GM23338 (cell line): ENCODE measurements at regions not wholly inside any gene's neighbourhood (a gene's known extent, or its start where the extent isn't known, plus 50 kb on each side); places are given as distances from the start of the nearest gene placed in this dataset.

ENCODE experiments used
- ATAC-seq: fragments of 200-7000 bp; cut with Tn5 transposase; 3 replicates; pipeline ENCODE4 v1.9.1; 2020
- DNase-seq: peaks from one replicate; pipeline ENCODE4 v3.0.0-alpha.2; 2015; ENCODE audit warnings: low spot score
- H2AFZ ChIP-seq: fragments of 200-600 bp; sonication (generic); 2 replicates; pipeline ENCODE4 v1.8.0; 2016; ENCODE audit warnings: antibody characterized with exemption, mild to moderate bottlenecking, moderate library complexity
- H3F3A ChIP-seq: fragments of 200-600 bp; sonication (generic); replicated peaks from 2 replicates; pipeline ENCODE4 v1.8.0; 2017; ENCODE audit warnings: antibody characterized with exemption, mixed run types, low read depth
- H3K27ac ChIP-seq: fragments of 200-600 bp; sonication (generic); 2 replicates; pipeline ENCODE4 v1.6.1; 2016; ENCODE audit warnings: low read depth
- H3K27me3 ChIP-seq: fragments of 200-600 bp; sonication (generic); 2 replicates; pipeline ENCODE4 v1.8.0; 2016; ENCODE audit warnings: mild to moderate bottlenecking, mixed run types, moderate library complexity; ENCODE audit not compliant: insufficient read depth
- H3K36me3 ChIP-seq: fragments of 200-600 bp; sonication (generic); 2 replicates; pipeline ENCODE4 v1.8.0; 2016; ENCODE audit warnings: mild to moderate bottlenecking; ENCODE audit not compliant: insufficient read depth
- H3K4me1 ChIP-seq: fragments of 200-600 bp; sonication (generic); 2 replicates; pipeline ENCODE4 v1.8.0; 2016; ENCODE audit warnings: mild to moderate bottlenecking, moderate library complexity; ENCODE audit not compliant: insufficient read depth
- H3K4me2 ChIP-seq: fragments of 200-600 bp; sonication (generic); 2 replicates; pipeline ENCODE4 v1.7.1; 2017; ENCODE audit warnings: mixed run types
- H3K4me3 ChIP-seq: fragments of 200-600 bp; sonication (generic); 2 replicates; pipeline ENCODE4 v1.6.1; 2016; ENCODE audit warnings: mixed run types
- H3K79me2 ChIP-seq: fragments of 200-600 bp; sonication (generic); replicated peaks from 2 replicates; pipeline ENCODE4 v1.8.0; 2017; ENCODE audit warnings: mild to moderate bottlenecking; ENCODE audit not compliant: insufficient read depth
- H3K9me2 ChIP-seq: fragments of 200-600 bp; sonication (generic); 2 replicates; pipeline ENCODE4 v1.8.0; 2017; ENCODE audit not compliant: insufficient read depth
- H4K20me1 ChIP-seq: fragments of 200-600 bp; sonication (generic); replicated peaks from 2 replicates; pipeline ENCODE4 v1.8.0; 2017; ENCODE audit warnings: mild to moderate bottlenecking; ENCODE audit not compliant: insufficient read depth
- H3K27ac Mint-ChIP-seq: 2 replicates; pipeline ENCODE4 v1.8.0; 2020; ENCODE audit warnings: inconsistent platforms, mild to moderate bottlenecking, moderate library complexity, mixed read lengths
- H3K27me3 Mint-ChIP-seq: 3 replicates; pipeline ENCODE4 v1.8.0; 2022; ENCODE audit warnings: low read depth, mild to moderate bottlenecking, moderate library complexity, mixed read lengths, inconsistent platforms; ENCODE audit not compliant: insufficient read depth, poor library complexity
- H3K36me3 Mint-ChIP-seq: 3 replicates; pipeline ENCODE4 v1.8.0; 2021; ENCODE audit warnings: low read depth, mild to moderate bottlenecking, inconsistent platforms, moderate library complexity, mixed read lengths
- H3K4me1 Mint-ChIP-seq: 3 replicates; pipeline ENCODE4 v1.8.0; 2020; ENCODE audit warnings: mild to moderate bottlenecking, inconsistent platforms, mixed read lengths
- H3K4me3 Mint-ChIP-seq: 3 replicates; pipeline ENCODE4 v1.8.0; 2021; ENCODE audit warnings: moderate library complexity, mild to moderate bottlenecking, inconsistent platforms, mixed read lengths
- H3K9me3 Mint-ChIP-seq: 3 replicates; pipeline ENCODE4 v1.8.0; 2020; ENCODE audit warnings: moderate library complexity, mild to moderate bottlenecking, inconsistent platforms, mixed read lengths
- CREB1 ChIP-seq: fragments of 250-450 bp; sonication (Bioruptor Pico); IDR thresholded peaks from 2 replicates; pipeline ENCODE4 v1.5.0; 2020; ENCODE audit warnings: low read depth, mild to moderate bottlenecking, moderate library complexity
- EZH2 ChIP-seq: fragments of 200-600 bp; sonication (generic); IDR thresholded peaks from one replicate; pipeline ENCODE4 v1.8.0; 2017; ENCODE audit warnings: antibody characterized with exemption, mild to moderate bottlenecking, low read depth; ENCODE audit not compliant: unreplicated experiment
- EZH2phosphoT487 ChIP-seq: fragments of 200-600 bp; sonication (generic); IDR thresholded peaks from one replicate; pipeline ENCODE4 v1.8.1; 2018; ENCODE audit warnings: antibody characterized with exemption; ENCODE audit not compliant: unreplicated experiment
- NANOG ChIP-seq: IDR thresholded peaks from 2 replicates; pipeline ENCODE4 v1.6.1; 2016; ENCODE audit warnings: antibody characterized with exemption, borderline replicate concordance
- POLR2AphosphoS5 ChIP-seq: IDR thresholded peaks from 2 replicates; pipeline ENCODE4 v1.6.1; 2016; ENCODE audit warnings: antibody characterized with exemption, low read depth
- STAT1 ChIP-seq: IDR thresholded peaks from one replicate; pipeline ENCODE4 v1.6.1; 2016; ENCODE audit warnings: antibody characterized with exemption; ENCODE audit not compliant: unreplicated experiment
- ZNF114 ChIP-seq: fragments of 250-450 bp; sonication (Bioruptor Pico); IDR thresholded peaks from 2 replicates; pipeline ENCODE4 v1.5.0; 2020; ENCODE audit warnings: mild to moderate bottlenecking, moderate library complexity
- ZNF331 ChIP-seq: fragments of 250-450 bp; sonication (Bioruptor Pico); IDR thresholded peaks from 2 replicates; pipeline ENCODE4 v1.5.0; 2020; ENCODE audit warnings: low read depth, mild to moderate bottlenecking, moderate library complexity
- TF ChIP-seq, protein P1 (sequence below): IDR thresholded peaks from 2 replicates; pipeline ENCODE4 v1.6.1; 2016; ENCODE audit warnings: antibody characterized with exemption
- TF ChIP-seq, protein P2 (sequence below): IDR thresholded peaks from one replicate; pipeline ENCODE4 v1.6.1; 2018; ENCODE audit warnings: antibody characterized with exemption; ENCODE audit not compliant: unreplicated experiment
- TF ChIP-seq, protein P3 (sequence below): fragments of 250-450 bp; sonication (Bioruptor Pico); IDR thresholded peaks from 2 replicates; pipeline ENCODE4 v1.5.0; 2020; ENCODE audit warnings: mild to moderate bottlenecking, moderate library complexity

DNA sequence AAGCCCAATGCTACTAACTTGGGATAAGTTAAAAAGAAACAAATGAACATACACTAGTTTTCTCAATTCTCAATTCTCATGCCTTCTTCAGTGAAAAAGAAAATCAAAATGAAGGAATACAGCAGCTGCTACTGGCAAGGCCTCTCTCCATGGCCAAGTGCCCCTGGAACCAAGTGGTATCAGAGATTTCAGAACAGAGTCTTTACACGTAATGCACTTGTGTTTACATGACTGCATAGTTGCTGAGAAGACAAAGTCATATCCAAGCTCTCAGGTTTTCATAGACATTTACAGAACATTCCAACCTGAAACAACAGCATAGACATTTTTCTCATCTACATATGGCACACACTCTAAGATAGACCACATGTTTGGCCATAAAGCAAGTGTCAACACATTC is 789.9 kb downstream of the CBLN2 start:
- no peak for DNase-seq
- Mint-ChIP-seq H3K36me3 (peaks cover 35% of the 10 kb centered on the region), H3K27ac (no peak overlapping the region), H3K4me1 (no peaks in the 10 kb centered on the region), H3K9me3 (peaks cover 88% of the 10 kb centered on the region), H3K27me3 (no peaks in the 10 kb centered on the region), H3K4me3 (no peak overlapping the region)
- no peaks in the 10 kb centered on the region for H3K4me1 ChIP-seq
- H3K9me2 ChIP-seq = no peaks in the 10 kb centered on the region
- no peaks in the 10 kb centered on the region for H3K27me3 ChIP-seq
- no peak overlapping the region for H2AFZ ChIP-seq
- H3K79me2 ChIP-seq = no peaks in the 10 kb centered on the region
- H3K4me2 ChIP-seq = no peak overlapping the region
- no peak overlapping the region for H3K27ac ChIP-seq
- H3K4me3 ChIP-seq = no peak overlapping the region
- H3F3A ChIP-seq = no peaks in the 10 kb centered on the region
- H3K36me3 ChIP-seq = peaks cover 17% of the 10 kb centered on the region; the same call in 1 of the 2 replicates
- H4K20me1 ChIP-seq = no peaks in the 10 kb centered on the region
- TF ChIP-seq, protein P1, sequence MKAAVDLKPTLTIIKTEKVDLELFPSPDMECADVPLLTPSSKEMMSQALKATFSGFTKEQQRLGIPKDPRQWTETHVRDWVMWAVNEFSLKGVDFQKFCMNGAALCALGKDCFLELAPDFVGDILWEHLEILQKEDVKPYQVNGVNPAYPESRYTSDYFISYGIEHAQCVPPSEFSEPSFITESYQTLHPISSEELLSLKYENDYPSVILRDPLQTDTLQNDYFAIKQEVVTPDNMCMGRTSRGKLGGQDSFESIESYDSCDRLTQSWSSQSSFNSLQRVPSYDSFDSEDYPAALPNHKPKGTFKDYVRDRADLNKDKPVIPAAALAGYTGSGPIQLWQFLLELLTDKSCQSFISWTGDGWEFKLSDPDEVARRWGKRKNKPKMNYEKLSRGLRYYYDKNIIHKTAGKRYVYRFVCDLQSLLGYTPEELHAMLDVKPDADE = no peak
- TF ChIP-seq, protein P2, sequence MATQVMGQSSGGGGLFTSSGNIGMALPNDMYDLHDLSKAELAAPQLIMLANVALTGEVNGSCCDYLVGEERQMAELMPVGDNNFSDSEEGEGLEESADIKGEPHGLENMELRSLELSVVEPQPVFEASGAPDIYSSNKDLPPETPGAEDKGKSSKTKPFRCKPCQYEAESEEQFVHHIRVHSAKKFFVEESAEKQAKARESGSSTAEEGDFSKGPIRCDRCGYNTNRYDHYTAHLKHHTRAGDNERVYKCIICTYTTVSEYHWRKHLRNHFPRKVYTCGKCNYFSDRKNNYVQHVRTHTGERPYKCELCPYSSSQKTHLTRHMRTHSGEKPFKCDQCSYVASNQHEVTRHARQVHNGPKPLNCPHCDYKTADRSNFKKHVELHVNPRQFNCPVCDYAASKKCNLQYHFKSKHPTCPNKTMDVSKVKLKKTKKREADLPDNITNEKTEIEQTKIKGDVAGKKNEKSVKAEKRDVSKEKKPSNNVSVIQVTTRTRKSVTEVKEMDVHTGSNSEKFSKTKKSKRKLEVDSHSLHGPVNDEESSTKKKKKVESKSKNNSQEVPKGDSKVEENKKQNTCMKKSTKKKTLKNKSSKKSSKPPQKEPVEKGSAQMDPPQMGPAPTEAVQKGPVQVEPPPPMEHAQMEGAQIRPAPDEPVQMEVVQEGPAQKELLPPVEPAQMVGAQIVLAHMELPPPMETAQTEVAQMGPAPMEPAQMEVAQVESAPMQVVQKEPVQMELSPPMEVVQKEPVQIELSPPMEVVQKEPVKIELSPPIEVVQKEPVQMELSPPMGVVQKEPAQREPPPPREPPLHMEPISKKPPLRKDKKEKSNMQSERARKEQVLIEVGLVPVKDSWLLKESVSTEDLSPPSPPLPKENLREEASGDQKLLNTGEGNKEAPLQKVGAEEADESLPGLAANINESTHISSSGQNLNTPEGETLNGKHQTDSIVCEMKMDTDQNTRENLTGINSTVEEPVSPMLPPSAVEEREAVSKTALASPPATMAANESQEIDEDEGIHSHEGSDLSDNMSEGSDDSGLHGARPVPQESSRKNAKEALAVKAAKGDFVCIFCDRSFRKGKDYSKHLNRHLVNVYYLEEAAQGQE = no peak
- TF ChIP-seq ZNF331 (CRISPR knock-in tag) = no peak
- TF ChIP-seq NANOG = no peak
- no peak for TF ChIP-seq EZH2phosphoT487
- TF ChIP-seq ZNF114 (CRISPR knock-in tag) = no peak
- no peak for TF ChIP-seq POLR2AphosphoS5
- no peak for TF ChIP-seq STAT1
- TF ChIP-seq CREB1 (CRISPR knock-in tag) = no peak
- TF ChIP-seq, protein P3, sequence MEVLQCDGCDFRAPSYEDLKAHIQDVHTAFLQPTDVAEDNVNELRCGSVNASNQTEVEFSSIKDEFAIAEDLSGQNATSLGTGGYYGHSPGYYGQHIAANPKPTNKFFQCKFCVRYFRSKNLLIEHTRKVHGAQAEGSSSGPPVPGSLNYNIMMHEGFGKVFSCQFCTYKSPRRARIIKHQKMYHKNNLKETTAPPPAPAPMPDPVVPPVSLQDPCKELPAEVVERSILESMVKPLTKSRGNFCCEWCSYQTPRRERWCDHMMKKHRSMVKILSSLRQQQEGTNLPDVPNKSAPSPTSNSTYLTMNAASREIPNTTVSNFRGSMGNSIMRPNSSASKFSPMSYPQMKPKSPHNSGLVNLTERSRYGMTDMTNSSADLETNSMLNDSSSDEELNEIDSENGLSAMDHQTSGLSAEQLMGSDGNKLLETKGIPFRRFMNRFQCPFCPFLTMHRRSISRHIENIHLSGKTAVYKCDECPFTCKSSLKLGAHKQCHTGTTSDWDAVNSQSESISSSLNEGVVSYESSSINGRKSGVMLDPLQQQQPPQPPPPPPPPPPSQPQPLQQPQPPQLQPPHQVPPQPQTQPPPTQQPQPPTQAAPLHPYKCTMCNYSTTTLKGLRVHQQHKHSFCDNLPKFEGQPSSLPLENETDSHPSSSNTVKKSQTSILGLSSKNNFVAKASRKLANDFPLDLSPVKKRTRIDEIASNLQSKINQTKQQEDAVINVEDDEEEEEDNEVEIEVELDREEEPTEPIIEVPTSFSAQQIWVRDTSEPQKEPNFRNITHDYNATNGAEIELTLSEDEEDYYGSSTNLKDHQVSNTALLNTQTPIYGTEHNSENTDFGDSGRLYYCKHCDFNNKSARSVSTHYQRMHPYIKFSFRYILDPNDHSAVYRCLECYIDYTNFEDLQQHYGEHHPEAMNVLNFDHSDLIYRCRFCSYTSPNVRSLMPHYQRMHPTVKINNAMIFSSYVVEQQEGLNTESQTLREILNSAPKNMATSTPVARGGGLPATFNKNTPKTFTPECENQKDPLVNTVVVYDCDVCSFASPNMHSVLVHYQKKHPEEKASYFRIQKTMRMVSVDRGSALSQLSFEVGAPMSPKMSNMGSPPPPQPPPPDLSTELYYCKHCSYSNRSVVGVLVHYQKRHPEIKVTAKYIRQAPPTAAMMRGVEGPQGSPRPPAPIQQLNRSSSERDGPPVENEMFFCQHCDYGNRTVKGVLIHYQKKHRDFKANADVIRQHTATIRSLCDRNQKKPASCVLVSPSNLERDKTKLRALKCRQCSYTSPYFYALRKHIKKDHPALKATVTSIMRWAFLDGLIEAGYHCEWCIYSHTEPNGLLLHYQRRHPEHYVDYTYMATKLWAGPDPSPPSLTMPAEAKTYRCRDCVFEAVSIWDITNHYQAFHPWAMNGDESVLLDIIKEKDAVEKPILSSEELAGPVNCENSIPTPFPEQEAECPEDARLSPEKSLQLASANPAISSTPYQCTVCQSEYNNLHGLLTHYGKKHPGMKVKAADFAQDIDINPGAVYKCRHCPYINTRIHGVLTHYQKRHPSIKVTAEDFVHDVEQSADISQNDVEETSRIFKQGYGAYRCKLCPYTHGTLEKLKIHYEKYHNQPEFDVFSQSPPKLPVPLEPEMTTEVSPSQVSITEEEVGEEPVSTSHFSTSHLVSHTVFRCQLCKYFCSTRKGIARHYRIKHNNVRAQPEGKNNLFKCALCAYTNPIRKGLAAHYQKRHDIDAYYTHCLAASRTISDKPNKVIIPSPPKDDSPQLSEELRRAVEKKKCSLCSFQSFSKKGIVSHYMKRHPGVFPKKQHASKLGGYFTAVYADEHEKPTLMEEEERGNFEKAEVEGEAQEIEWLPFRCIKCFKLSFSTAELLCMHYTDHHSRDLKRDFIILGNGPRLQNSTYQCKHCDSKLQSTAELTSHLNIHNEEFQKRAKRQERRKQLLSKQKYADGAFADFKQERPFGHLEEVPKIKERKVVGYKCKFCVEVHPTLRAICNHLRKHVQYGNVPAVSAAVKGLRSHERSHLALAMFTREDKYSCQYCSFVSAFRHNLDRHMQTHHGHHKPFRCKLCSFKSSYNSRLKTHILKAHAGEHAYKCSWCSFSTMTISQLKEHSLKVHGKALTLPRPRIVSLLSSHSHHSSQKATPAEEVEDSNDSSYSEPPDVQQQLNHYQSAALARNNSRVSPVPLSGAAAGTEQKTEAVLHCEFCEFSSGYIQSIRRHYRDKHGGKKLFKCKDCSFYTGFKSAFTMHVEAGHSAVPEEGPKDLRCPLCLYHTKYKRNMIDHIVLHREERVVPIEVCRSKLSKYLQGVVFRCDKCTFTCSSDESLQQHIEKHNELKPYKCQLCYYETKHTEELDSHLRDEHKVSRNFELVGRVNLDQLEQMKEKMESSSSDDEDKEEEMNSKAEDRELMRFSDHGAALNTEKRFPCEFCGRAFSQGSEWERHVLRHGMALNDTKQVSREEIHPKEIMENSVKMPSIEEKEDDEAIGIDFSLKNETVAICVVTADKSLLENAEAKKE (CRISPR knock-in tag) = no peak
- no peak for TF ChIP-seq EZH2
- ATAC-seq = no peak
